ENCODE measurements at regions not wholly inside any gene's neighbourhood (a gene's known extent, or its start where the extent isn't known, plus 50 kb on each side); places are given as distances from the start of the nearest gene placed in this dataset.

GRCh38 chr1:198904321-198904720, 265.5 kb downstream of the PTPRC start:
- DNase-seq (ENCODE audit: low spot score): peak; percentile 49

DNA sequence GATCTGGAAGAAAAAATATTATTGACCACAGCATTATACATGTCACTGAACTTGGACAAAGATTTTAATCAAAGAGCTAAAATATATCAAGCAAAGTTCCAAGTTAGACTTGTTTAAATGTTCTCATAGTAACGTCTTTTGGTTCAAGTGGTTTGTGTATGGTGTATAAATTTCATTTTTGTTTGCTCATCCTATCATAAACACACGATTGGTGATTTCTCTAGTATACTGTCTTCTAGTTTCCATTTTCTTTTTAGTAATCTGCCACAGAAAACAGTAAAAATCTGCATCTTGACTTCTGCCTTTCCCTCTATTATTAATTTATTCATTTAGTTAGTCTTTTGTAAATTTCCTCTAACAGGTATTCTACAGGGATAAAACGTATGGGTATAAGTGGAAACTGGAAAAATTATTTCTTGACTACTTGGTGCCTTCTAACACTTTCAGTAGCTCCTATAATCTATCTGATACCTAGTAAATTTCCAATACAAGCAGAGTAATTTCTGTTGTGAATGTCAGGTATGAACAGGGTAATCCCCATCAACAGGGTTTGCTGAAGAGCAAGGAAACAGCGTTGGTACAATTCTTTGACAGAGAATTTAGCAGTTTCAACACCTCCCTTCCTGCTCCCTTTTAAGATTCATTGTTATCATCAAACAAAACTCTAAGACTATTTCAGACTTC, 268.0 kb downstream of the PTPRC start:
- DNase-seq (ENCODE audit: low spot score): no peak

DNA sequence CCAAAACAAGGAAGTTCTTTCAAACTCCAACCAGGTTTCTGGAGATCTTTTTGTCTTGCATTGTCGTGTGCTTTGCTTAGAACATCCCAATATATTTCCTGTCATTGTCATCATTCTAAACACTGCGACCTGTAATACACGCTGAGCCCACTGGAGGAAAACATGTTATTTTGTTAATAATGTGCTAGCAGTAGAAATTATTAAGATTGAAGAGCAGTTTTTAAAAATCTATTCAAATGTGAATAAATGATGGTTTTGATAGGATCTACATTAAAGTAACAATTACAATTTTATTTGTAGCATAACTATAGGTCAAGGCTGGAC, 268.5 kb downstream of the PTPRC start:
- no peak for DNase-seq (ENCODE audit: low spot score)

GRCh38 chr1:198908995-198909394, 270.2 kb downstream of the PTPRC start:
- DNase-seq (ENCODE audit: low spot score): no peak

DNA sequence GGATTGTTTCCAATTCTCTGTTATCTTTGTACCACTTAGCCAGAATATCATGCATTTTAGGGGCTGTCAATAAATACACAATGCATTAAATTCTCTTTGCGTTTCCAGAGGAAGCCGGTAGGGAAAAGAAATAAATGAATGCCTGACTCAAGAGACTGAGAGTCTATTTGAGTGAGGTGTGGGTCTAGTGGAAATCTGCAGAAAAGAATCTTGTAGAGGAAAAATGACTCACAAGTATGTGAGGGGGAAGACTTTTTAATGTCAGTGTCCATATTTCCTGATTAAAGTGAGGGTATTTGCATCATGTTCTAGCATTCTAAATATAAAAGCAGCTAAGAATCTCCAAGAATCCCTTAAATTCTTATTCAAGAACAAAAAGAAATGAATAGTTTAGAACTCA, 271.1 kb downstream of the PTPRC start:
- no peak for DNase-seq (ENCODE audit: low spot score)

DNA sequence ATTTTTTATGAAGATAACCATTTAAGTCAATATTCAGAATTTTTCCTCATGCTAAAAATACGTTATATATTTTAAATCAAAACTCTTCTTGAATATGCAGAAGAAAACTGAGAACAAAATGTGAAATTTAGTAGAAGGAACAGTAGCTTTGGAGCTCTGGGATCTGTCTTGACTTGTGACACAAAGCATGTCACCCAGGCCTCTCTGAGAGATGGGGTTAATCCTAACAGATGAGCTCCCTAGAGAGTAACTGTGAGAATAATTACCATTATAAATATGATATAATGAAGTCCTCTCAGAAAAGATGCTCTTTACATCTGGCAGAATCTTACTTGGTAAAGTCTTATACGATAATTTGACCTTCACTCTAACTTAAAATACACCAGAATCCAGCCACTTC, 272.0 kb downstream of the PTPRC start:
- DNase-seq (ENCODE audit: low spot score): no peak

- no peak for DNase-seq (ENCODE audit: low spot score)
Observed at GRCh38 chr1:198912046-198912445, 273.2 kb downstream of the PTPRC start.

DNA sequence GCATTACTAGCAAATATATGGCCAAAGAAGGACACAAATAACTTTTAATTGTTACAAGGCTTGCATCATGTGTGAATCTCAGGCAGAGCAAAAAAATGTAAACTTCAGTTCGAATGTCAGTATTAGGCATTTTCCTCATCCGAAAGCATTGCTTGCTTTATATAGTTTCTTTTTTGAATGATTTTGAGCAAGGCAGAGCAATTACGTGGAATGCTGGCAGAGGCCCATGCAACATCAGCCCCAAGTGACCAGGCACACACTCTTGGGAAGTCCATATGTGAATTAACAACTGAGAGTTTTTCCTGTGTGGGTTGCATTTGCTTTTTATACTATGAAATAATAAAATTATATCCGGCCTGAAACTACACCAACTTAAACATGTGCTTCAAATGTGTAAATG, 274.8 kb downstream of the PTPRC start:
- DNase-seq (ENCODE audit: low spot score): no peak

DNA sequence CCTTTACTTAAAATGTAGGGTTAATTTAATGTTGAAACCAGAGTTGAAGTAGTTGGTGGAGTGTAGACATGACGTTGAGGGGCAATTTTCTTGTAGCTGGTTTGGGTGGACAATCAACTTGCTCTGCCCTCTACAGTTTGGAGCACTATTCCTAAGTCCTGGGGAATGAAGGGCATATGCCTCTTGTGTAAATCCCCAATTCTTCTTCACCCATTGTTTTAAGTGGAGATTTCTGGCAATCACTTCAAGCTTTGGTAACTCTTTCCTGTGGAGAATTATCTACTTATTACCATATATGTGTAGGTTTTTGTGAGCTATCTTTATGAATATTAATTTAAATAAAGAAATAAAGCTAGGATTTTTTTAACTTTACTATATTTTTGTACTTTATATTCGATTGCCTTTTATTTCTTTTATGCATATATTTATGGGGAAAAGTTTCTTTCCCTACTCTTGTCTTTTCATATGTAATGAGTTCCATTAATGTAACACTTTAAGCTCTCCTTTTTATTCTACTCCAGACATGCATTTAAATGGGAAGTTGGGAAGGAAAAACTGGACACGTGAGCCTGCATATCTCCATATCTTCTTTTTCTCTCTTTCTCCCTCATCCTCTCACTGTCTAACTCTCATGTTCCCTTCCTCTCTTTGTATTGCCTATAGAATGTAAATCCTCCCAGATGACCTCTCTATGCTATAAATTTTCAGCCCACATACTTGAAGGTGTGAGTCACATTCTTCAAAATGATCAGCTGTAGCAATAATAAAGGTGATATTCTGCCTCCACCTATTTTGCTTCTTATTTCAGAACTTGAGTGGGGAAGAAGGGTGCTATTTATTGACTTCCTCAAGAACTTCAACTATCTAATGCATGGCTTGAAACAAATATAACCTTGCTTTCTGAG, 276.7 kb downstream of the PTPRC start:
- no peak for DNase-seq (ENCODE audit: low spot score)

DNA sequence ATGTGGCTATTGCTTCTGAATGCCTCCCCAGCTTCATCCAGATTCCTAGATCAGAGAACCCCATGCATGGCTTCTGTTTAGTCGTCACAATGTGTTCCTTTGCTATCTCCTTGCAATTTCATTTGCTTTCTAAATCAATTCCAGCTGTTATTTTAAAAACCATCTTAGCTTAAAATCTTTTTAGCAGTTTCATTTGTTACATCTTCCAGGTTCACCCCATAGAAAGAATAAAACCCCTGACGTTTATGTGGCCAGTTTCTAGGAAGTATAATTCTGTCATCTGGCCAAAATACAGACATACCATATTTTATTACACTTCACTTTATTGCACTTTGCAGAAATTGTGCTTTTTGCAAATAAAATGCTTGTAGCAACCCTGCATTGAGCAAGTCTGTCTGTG, 278.4 kb downstream of the PTPRC start:
- no peak for DNase-seq (ENCODE audit: low spot score)

GRCh38 chr1:198918920-198919319, 280.1 kb downstream of the PTPRC start:
- DNase-seq (ENCODE audit: low spot score): no peak

DNA sequence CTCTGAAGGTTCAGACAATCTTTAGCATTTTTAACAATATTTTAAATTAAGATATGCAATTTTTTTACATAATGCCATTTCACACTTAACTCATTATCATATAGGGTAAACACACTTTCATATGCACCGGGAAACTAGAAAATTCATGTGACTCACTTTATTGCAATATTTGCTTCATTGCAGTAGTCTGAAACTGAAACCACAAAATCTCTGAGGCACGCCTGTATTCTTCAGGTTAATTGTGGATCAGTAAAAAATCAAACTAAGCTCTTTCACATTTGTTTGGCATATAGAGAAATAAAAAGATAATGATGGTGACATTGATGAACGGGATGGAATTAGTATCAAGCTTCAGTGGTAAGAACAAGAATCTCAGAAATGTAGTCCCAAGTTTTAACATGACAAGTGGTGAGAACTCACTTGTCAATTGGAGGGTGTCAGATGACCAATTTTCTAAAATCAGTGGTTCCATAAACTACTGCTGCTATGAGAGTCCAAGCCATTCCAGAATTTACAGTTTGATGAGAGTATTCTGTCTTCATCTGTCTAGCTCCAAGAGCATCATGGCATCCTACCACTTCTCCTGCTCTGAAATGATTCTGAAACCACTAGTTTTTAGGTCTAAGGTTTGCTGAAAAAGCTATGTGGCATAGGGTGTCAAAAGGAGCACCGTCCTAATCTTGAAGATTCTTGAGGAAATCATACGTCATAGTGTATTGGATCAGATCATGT, 281.0 kb downstream of the PTPRC start:
- no peak for DNase-seq (ENCODE audit: low spot score)

- no peak for DNase-seq (ENCODE audit: low spot score)
Observed at GRCh38 chr1:198922638-198923430, 284.0 kb downstream of the PTPRC start.

DNA sequence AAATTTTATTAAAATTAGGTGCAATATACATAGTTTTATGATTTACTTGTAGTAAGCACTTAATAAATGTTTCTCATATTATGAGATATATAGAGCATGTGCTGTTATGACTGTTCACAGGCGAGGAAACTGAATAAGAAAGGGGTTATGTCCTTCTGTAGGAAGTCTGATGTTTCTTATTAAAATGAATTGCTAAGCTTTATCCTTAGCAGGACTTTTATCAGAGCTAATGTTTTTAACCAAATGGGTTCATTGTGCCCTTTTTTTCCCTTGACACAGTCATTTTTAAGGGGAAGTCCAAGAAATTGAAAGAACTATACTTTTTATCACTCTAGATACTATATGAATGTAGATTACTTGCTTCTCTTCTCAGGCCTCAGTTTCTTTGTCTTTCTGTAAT, 285.2 kb downstream of the PTPRC start:
- no peak for DNase-seq (ENCODE audit: low spot score)

GRCh38 chr1:198925567-198925966, 286.7 kb downstream of the PTPRC start:
- no peak for DNase-seq (ENCODE audit: low spot score)

- no peak for DNase-seq (ENCODE audit: low spot score)
Observed at GRCh38 chr1:198927129-198927528, 288.3 kb downstream of the PTPRC start.

DNA sequence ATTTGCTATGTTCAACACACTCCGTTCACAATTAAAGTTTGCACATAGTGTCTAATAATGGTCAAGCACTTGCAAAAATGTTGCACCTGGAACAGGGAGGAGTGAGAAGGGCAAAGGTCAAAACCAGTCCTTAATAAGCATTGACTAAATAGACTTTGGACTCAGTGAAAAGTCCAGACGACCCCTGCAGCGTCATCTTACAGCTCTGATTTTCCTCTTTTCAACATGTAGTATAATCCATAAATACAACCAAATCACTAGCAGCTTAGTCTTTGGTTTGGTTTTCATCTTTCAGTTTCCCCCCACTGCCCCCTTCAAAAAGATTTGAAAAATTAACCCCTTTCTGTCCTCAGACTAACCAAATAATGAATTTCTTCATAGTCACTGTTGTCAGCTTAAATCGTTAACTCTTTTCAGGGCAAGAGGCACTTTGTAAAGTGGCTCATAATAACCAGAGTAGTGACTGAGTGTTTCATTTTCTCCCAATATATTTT, 290.3 kb downstream of the PTPRC start:
- no peak for DNase-seq (ENCODE audit: low spot score)

DNA sequence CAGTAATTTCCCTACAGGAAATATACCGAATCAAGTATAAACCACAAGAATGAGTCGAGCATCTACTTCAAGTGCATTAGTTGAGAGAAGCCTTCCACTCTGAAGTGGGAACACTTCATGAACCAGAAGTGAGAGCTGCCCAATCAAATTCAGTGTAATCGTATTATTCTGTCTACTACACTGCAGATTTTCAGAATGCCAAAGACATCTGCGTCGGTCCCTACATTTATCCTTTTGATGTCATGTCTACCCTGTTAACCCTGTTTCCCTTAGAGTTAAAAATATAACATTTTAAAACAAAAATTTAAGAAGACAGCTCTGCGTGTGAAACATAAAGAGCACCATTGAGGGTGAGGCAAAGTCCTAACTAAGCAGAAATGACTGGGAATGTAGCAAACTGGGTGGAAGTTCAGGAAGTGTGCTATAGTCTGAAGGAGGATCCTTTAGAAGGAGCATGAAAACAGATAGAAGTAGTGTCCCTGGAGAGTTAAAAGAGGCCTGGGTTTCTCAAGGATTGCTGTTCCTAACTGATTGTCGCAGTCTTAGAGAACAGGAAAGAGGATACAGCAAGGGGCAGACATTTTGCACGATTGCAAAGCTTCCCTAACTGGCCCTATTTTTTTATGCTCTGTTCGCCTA, 291.2 kb downstream of the PTPRC start:
- DNase-seq (ENCODE audit: low spot score): peak; percentile 64

DNA sequence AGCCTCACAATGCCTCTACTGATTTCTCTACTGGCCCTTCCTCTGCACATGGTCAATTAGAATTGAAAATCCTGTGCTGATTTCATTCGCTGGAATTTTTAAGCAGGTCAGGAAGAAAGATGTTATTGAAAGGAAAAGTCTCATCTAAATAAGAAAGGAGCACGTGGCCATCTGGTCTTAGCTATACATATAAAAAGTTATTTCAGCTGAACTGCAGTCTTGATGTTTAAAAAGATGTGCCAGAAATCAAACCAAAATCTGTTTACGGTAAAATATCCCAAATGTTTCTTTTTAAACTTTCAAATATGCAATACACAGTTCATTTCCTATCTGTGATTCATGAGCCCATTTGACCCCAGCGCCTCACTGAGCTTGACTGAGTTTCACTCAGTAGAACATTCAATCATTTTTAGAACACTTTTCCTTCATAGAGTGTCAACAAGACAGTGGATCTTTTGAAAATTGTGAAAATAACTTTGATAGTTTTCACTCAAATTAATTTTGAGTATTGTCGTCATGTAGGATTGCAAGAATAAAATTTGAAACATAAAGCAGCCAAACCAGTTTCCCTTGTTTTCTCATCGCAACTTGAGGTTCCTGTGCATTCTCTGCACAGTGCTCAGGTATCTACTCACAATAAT, 293.6 kb downstream of the PTPRC start:
- peak; percentile 88 for DNase-seq (ENCODE audit: low spot score)

DNA sequence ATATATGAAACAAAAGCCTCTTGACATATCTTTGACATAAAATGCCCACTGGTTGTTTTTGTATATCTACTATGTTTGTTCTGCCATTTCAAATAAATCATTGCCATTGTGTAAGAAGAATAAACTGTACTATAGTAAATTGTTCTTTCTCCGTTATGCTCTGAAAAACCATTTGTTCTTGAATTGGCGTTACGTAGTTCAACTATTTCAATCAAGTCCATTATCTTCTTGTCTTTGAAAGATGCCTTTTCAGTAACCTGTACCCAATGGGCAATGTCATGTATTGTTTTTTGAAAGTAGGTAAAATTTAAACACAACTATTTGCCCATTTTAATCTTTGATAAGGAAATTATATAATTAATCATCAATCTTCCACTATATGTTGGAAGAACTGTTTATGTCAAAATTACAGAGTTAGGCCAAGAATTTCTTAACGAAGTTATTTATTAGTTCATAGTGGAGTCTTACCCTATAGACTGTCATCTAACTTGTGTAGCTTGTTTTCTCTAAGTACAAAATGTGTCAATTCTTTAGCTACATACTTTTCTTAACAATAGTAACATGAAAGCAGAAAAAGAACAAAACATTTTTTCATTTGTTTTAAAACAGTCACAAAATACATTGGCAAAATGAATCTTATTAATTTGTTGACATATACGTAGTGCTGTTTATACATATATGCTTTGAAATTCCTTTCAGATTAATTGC, 294.8 kb downstream of the PTPRC start:
- DNase-seq (ENCODE audit: low spot score): peak; percentile 88

Data from globus pallidus (tissue), 1 donor.